Upper lobe of right lung (tissue), 1 donor: ENCODE measurements at regions not wholly inside any gene's neighbourhood (a gene's known extent, or its start where the extent isn't known, plus 50 kb on each side); places are given as distances from the start of the nearest gene placed in this dataset.

Experiments used
- ATAC-seq: fragments of 200-7000 bp; cut with Tn5 transposase; one replicate; pipeline ENCODE4 v1.9.1; 2020; ENCODE audit warnings: mild to moderate bottlenecking, moderate library complexity
- DNase-seq: peaks from one replicate; pipeline ENCODE4 v3.0.0-alpha.2; 2020
- H3K27ac ChIP-seq: fragments of 200-600 bp; one replicate; pipeline ENCODE4 v1.8.0; 2022
- H3K27me3 ChIP-seq: fragments of 200-600 bp; one replicate; pipeline ENCODE4 v1.8.0; 2022; ENCODE audit warnings: mild to moderate bottlenecking
- H3K36me3 ChIP-seq: fragments of 200-600 bp; one replicate; pipeline ENCODE4 v1.8.0; 2022
- H3K4me1 ChIP-seq: fragments of 200-600 bp; one replicate; pipeline ENCODE4 v1.8.0; 2022
- H3K4me3 ChIP-seq: fragments of 200-600 bp; one replicate; pipeline ENCODE4 v1.8.0; 2022; ENCODE audit warnings: mild to moderate bottlenecking
- H3K9me3 ChIP-seq: fragments of 200-600 bp; one replicate; pipeline ENCODE4 v1.8.0; 2022
- CTCF ChIP-seq: fragments of 200-600 bp; IDR thresholded peaks from one replicate; pipeline ENCODE4 v1.8.0; 2022; ENCODE audit warnings: antibody characterized with exemption
- intact Hi-C: fragments of 100-400 bp; cut with DNase I; formaldehyde crosslinking; loops from one replicate; pipeline ENCODE4 v1.11.0; 2022
- donor health status: DM: no; HTN: yes; CAD: no; lungs with severe emphysema.

GRCh38 chr14:34043627-34044372 is 92.9 kb upstream of the EGLN3 start:
- no peak for TF ChIP-seq CTCF
- DNase-seq (no peak), ATAC-seq (no peak)
- H3K27me3 ChIP-seq, result no peaks in the 10 kb centered on the region
- no peaks in the 10 kb centered on the region for H3K9me3 ChIP-seq
- H3K36me3 ChIP-seq, result no peaks in the 10 kb centered on the region
- intact Hi-C loops, result no loop called here
- no peak overlapping the region for H3K4me3 ChIP-seq
- no peak overlapping the region for H3K27ac ChIP-seq
- no peaks in the 10 kb centered on the region for H3K4me1 ChIP-seq

- H3K4me1 ChIP-seq, result peaks cover under 1% of the 10 kb centered on the region
- H3K36me3 ChIP-seq, result no peaks in the 10 kb centered on the region
- TF ChIP-seq CTCF, result no peak
- intact Hi-C loops, result no loop called here
- no peak for ATAC-seq
- H3K27me3 ChIP-seq, result no peaks in the 10 kb centered on the region
- H3K27ac ChIP-seq, result no peak overlapping the region
- no peak overlapping the region for H3K4me3 ChIP-seq
- no peak for DNase-seq
- H3K9me3 ChIP-seq, result no peaks in the 10 kb centered on the region
Measured at GRCh38 chr14:34041220-34041619, 90.3 kb upstream of the EGLN3 start.

- Histone ChIP-seq H3K36me3 (no peaks in the 10 kb centered on the region), H3K4me1 (peaks cover 4% of the 10 kb centered on the region), H3K27ac (no peak overlapping the region), H3K27me3 (no peaks in the 10 kb centered on the region), H3K9me3 (no peaks in the 10 kb centered on the region), H3K4me3 (no peak overlapping the region)
- no peak for TF ChIP-seq CTCF
- intact Hi-C loops, result no loop called here
- ATAC-seq, result no peak
- no peak for DNase-seq
Measured at GRCh38 chr14:34040766-34041165, 89.9 kb upstream of the EGLN3 start.

- intact Hi-C loops, result no loop called here
- Histone ChIP-seq H3K27ac (no peak overlapping the region), H3K9me3 (no peaks in the 10 kb centered on the region), H3K36me3 (no peaks in the 10 kb centered on the region), H3K27me3 (no peaks in the 10 kb centered on the region), H3K4me1 (peaks cover 4% of the 10 kb centered on the region), H3K4me3 (no peak overlapping the region)
- DNase-seq, result no peak
- ATAC-seq, result no peak
- no peak for TF ChIP-seq CTCF
Measured at GRCh38 chr14:34039428-34040047, 88.7 kb upstream of the EGLN3 start.

GRCh38 chr14:34038358-34039057 is 87.6 kb upstream of the EGLN3 start:
- no peak overlapping the region for H3K4me3 ChIP-seq
- intact Hi-C loops, result no loop called here
- no peaks in the 10 kb centered on the region for H3K36me3 ChIP-seq
- DNase-seq, result no peak
- H3K9me3 ChIP-seq, result no peaks in the 10 kb centered on the region
- no peak overlapping the region for H3K27ac ChIP-seq
- peaks cover 4% of the 10 kb centered on the region for H3K4me1 ChIP-seq
- H3K27me3 ChIP-seq, result no peaks in the 10 kb centered on the region
- TF ChIP-seq CTCF, result no peak
- no peak for ATAC-seq
